WTC11 (cell line): ENCODE measurements at regions not wholly inside any gene's neighbourhood (a gene's known extent, or its start where the extent isn't known, plus 50 kb on each side); places are given as distances from the start of the nearest gene placed in this dataset.

Source experiments
- ATAC-seq: fragments of 200-7000 bp; cut with Tn5 transposase; 2 replicates; pipeline ENCODE4 v1.10.0; 2021; ENCODE audit warnings: mild to moderate bottlenecking, moderate library complexity
- CTCF ChIA-PET: fragments of 300-600 bp; sonication (Branson Sonifier 250); formaldehyde crosslinking; loops from one replicate; lab custom pipeline; 2021; ENCODE audit warnings: antibody characterized with exemption; lab: Charles Lee
- POLR2A ChIA-PET: fragments of 350-600 bp; sonication (Branson Sonifier 250); formaldehyde crosslinking; loops from one replicate; lab custom pipeline; 2021; ENCODE audit warnings: antibody characterized with exemption; lab: Charles Lee
- DNase-seq: peaks from one replicate; pipeline ENCODE4 v3.0.0; 2021; ENCODE audit warnings: low spot score
- H3K27ac Mint-ChIP-seq: 2 replicates; pipeline ENCODE4 v1.8.0; 2021; ENCODE audit warnings: mixed read lengths
- H3K27me3 Mint-ChIP-seq: 2 replicates; pipeline ENCODE4 v1.8.0; 2021; ENCODE audit warnings: low read depth, mild to moderate bottlenecking, moderate library complexity, mixed read lengths
- H3K36me3 Mint-ChIP-seq: 2 replicates; pipeline ENCODE4 v1.8.0; 2021; ENCODE audit warnings: mixed read lengths
- H3K4me1 Mint-ChIP-seq: 2 replicates; pipeline ENCODE4 v1.8.0; 2022; ENCODE audit warnings: mixed read lengths
- H3K4me3 Mint-ChIP-seq: 2 replicates; pipeline ENCODE4 v1.8.0; 2021; ENCODE audit warnings: mild to moderate bottlenecking, moderate library complexity, mixed read lengths
- H3K9me3 Mint-ChIP-seq: 2 replicates; pipeline ENCODE4 v1.8.0; 2021; ENCODE audit warnings: mixed read lengths
- CBFB ChIP-seq: sonication (generic); formaldehyde crosslinking; IDR thresholded peaks from 2 replicates; pipeline ENCODE4 v1.8.1; 2022; ENCODE audit warnings: mild to moderate bottlenecking, low read depth, missing genetic modification reagents
- CREM ChIP-seq: sonication (generic); formaldehyde crosslinking; IDR thresholded peaks from 2 replicates; pipeline ENCODE4 v1.8.1; 2022; ENCODE audit warnings: mild to moderate bottlenecking, missing genetic modification reagents, moderate library complexity
- ESRRA ChIP-seq: sonication (generic); formaldehyde crosslinking; IDR thresholded peaks from 2 replicates; pipeline ENCODE4 v1.8.1; 2022; ENCODE audit warnings: mild to moderate bottlenecking, missing genetic modification reagents, borderline replicate concordance
- GRHL2 ChIP-seq: fragments of 250-450 bp; sonication (Bioruptor Pico); IDR thresholded peaks from 2 replicates; pipeline ENCODE4 v1.8.0; 2022; ENCODE audit warnings: mild to moderate bottlenecking, moderate library complexity; ENCODE audit not compliant: insufficient replicate concordance, severe bottlenecking
- KAT7 ChIP-seq: sonication (generic); formaldehyde crosslinking; IDR thresholded peaks from 2 replicates; pipeline ENCODE4 v1.8.1; 2023; ENCODE audit warnings: missing genetic modification reagents, mild to moderate bottlenecking, borderline replicate concordance
- NFE2L1 ChIP-seq: sonication (generic); formaldehyde crosslinking; IDR thresholded peaks from 2 replicates; pipeline ENCODE4 v1.8.1; 2023; ENCODE audit warnings: missing genetic modification reagents
- PRDM15 ChIP-seq: sonication (generic); formaldehyde crosslinking; IDR thresholded peaks from 2 replicates; pipeline ENCODE4 v1.8.0; 2022; ENCODE audit warnings: missing genetic modification reagents
- PRRX2 ChIP-seq: fragments of 250-450 bp; sonication (Bioruptor Pico); IDR thresholded peaks from 2 replicates; pipeline ENCODE4 v1.8.0; 2021; ENCODE audit warnings: mild to moderate bottlenecking
- SMAD3 ChIP-seq: sonication (generic); formaldehyde crosslinking; IDR thresholded peaks from 2 replicates; pipeline ENCODE4 v1.8.0; 2022; ENCODE audit warnings: missing genetic modification reagents, mild to moderate bottlenecking, borderline replicate concordance
- SP1 ChIP-seq: sonication (generic); formaldehyde crosslinking; conservative IDR thresholded peaks from 2 replicates; pipeline ENCODE4 v1.8.1; 2022; ENCODE audit warnings: missing genetic modification reagents
- ZNF263 ChIP-seq: sonication (generic); formaldehyde crosslinking; IDR thresholded peaks from 2 replicates; pipeline ENCODE4 v1.8.1; 2022; ENCODE audit warnings: low read depth, mild to moderate bottlenecking, moderate library complexity, missing genetic modification reagents
- ZNF281 ChIP-seq: sonication (generic); formaldehyde crosslinking; IDR thresholded peaks from 2 replicates; pipeline ENCODE4 v1.8.0; 2023; ENCODE audit warnings: mild to moderate bottlenecking, missing genetic modification reagents
- ZNF416 ChIP-seq: fragments of 250-450 bp; sonication (Bioruptor Pico); IDR thresholded peaks from 2 replicates; pipeline ENCODE4 v1.9.0; 2021; ENCODE audit warnings: mild to moderate bottlenecking, inconsistent platforms
- ZNF532 ChIP-seq: fragments of 250-450 bp; sonication (Bioruptor Pico); IDR thresholded peaks from 2 replicates; pipeline ENCODE4 v1.9.0; 2021; ENCODE audit warnings: mild to moderate bottlenecking, borderline replicate concordance
- ZNF671 ChIP-seq: fragments of 250-450 bp; sonication (Bioruptor Pico); IDR thresholded peaks from 2 replicates; pipeline ENCODE4 v1.8.0; 2021; ENCODE audit warnings: mild to moderate bottlenecking
- TF ChIP-seq, protein P1 (sequence below): fragments of 250-450 bp; sonication (Bioruptor Pico); IDR thresholded peaks from 2 replicates; pipeline ENCODE4 v1.9.0; 2021; ENCODE audit warnings: moderate library complexity, mild to moderate bottlenecking, inconsistent platforms, borderline replicate concordance

DNA sequence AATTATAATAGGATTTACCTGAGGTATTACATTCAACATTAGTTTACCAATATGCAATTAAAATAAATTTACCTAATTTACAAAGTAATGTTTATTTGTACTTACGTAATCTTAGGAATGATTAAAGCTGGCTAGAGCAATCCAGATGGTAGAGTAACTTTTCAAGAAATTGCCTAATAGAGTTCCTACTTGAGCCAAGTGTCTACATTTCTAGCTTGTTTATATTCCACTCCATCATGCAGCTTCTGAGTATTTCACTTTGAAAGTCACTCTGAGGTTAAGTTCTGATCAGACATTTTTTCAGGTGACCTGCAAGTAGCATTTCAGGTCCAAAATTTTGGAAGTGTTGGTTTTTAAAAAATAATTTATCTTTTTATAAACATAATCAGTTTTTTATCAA is 1080.7 kb downstream of the TRHDE start:
- Mint-ChIP-seq H3K4me1 (no peaks in the 10 kb centered on the region), H3K4me3 (no peak overlapping the region), H3K27ac (no peak overlapping the region), H3K36me3 (no peaks in the 10 kb centered on the region), H3K9me3 (peaks cover 17% of the 10 kb centered on the region), H3K27me3 (no peaks in the 10 kb centered on the region)
- ATAC-seq = no peak
- TF ChIP-seq CBFB (CRISPR knock-in tag) (no peak), ZNF416 (CRISPR knock-in tag) (no peak), ZNF263 (CRISPR knock-in tag) (no peak), SP1 (CRISPR knock-in tag) (no peak), PRDM15 (CRISPR knock-in tag) (no peak), NFE2L1 (CRISPR knock-in tag) (no peak), ZNF671 (CRISPR knock-in tag) (no peak), PRRX2 (CRISPR knock-in tag) (no peak), KAT7 (CRISPR knock-in tag) (no peak), ZNF532 (CRISPR knock-in tag) (no peak), SMAD3 (CRISPR knock-in tag) (no peak), GRHL2 (CRISPR knock-in tag) (no peak), CREM (CRISPR knock-in tag) (no peak), ZNF281 (no peak), ESRRA (CRISPR knock-in tag) (no peak)
- TF ChIP-seq, protein P1, sequence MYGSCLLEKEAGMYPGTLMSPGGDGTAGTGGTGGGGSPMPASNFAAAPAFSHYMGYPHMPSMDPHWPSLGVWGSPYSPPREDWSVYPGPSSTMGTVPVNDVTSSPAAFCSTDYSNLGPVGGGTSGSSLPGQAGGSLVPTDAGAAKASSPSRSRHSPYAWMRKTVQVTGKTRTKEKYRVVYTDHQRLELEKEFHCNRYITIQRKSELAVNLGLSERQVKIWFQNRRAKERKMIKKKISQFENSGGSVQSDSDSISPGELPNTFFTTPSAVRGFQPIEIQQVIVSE (CRISPR knock-in tag) = no peak
- POLR2A ChIA-PET = no interaction called here
- no peak for DNase-seq
- CTCF ChIA-PET = no interaction called here
